GM19238 (cell line): ENCODE measurements at regions not wholly inside any gene's neighbourhood (a gene's known extent, or its start where the extent isn't known, plus 50 kb on each side); places are given as distances from the start of the nearest gene placed in this dataset.

ENCODE experiments used
- DNase-seq: peaks from one replicate; pipeline ENCODE4 v3.0.0; 2011; ENCODE audit warnings: low spot score; ENCODE audit not compliant: insufficient read length

DNA sequence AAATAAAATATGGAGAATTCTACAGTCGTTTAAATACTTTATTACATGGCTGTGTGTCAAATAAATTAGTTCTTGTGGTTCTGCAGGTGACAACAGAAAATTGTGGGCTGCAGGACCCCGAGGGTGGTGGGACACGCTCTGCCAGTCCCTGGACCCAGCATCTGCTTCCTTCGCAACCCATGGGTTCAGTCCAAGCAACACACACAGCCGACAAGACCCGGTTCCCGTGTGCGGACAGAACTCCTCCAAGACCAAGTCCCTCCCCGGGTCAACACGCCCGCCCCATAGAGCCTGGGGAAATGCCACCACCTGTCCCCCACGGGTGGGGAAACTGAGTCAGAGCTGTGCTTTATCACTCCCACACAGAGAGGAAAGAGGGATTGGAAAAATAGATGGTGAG is 238.9 kb downstream of the BRD1 start:
- DNase-seq = no peak

DNA sequence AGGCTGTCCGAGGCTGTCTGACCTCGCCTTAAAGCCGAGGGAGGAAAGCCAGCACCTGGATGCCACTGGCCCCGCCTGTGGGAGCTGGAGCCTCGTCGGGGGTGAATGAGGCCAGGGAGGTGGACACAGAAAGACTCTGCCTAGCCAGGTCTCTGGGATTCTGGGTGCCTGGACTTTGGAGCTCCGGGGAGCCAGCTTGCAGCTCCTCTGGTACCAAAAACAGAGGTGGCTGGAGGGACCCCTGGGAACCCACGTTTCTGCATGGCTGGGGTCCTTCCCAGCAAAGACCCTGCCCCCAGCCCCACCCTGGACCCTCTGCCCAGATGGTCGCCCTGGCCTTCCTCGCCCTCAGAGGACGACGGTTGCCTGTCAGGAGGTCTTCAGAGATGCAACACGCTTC is 239.7 kb downstream of the BRD1 start:
- DNase-seq = no peak

DNA sequence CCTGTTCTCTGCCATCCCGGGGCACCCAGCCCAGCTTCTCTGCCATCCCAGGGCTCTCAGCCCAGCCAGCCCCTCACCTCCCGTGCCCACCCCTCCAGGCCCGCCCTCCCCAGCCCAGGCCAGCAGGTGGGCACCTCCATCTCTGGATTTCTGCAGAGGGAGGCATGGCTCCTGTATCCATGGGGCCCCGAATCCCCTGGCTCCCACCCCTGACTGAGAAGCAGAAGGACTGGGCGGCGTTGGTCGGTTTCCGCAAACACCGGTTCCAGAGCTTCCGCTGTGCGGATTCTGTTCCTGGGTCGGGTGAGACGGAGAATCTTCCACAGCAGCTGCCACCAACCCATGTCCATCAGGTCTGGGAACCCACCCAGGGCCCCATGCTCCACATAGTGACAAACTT is 240.3 kb downstream of the BRD1 start:
- no peak for DNase-seq

DNA sequence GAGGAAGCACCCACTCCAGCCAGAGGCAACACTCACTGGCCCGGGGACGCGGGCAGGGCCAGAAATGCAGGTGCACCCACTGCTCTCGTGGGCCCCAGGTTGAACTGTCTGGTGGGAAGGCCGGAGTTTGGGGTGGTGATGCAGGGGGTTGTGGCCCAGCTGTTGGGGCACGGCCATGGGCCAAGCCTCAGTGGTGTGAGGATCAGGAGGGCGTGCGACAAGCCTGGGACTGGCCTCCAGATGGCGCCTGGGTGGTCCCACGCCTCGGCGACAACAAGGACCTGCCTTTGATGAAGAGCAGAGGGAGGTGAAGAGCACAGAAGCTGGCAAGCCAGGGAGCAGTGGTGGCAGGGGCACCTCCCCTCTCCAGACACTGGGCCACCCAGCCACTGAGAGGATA is 240.8 kb downstream of the BRD1 start:
- DNase-seq = no peak

DNA sequence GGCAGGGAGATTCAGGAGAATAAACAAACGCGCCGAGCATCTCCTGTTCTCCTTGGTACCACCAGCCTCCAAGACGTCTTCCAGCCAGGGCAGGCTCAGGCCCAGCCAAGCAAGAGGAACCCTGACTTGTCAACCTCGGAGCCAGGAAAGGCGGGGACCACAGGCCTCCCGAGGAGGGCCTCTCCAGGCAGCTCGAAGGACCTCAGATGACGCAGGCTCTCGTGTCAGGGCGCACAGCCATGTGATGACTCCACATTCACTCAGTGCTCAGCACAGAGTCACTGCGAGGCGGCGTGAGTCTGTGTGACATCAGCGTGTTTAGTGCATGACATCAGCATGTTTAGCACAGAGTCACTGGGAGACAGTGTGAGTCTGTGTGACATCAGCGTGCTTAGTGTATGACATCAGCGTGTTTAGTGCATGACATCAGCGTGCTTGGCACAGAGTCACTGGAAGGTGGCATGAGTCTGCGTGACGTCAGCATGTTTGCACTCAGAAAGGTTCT is 241.4 kb downstream of the BRD1 start:
- DNase-seq = no peak

DNA sequence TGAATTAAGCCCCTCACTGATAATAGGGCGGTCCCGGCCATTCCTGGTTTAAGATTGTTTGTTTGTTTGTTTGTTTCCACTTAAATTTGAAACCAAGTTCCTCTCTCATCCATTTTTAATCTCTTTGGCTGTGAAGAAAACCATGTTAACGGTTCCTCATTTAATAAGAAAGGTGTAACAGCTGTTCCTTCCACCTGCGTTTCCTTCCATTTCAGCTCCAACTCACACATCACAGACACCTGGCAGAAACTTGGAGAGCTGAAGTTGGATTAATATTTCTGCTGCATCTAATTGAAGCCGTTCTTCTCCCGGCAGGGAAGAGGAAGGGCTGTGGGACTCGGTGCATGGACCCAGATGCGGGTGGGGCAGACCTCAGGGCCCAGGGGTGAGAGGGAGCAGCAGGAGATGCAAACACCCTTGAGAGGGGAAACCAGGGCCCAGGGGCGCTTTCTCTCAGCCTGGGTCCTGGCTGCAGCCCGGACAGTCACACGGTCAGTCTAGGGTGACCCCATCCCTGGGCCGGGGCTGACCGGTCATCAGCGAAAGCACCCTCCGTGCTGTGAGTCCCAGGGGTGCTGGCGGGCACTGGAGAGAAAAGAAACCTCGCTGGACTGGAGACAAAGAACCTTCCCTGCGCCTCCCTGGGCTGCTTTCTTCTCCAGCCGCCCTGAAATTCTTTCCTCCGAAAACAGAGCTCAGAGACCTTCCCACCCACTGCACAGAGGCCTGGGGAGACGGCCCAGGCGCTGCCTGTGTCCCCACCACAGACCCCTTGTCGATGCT is 242.0 kb downstream of the BRD1 start:
- DNase-seq = no peak

DNA sequence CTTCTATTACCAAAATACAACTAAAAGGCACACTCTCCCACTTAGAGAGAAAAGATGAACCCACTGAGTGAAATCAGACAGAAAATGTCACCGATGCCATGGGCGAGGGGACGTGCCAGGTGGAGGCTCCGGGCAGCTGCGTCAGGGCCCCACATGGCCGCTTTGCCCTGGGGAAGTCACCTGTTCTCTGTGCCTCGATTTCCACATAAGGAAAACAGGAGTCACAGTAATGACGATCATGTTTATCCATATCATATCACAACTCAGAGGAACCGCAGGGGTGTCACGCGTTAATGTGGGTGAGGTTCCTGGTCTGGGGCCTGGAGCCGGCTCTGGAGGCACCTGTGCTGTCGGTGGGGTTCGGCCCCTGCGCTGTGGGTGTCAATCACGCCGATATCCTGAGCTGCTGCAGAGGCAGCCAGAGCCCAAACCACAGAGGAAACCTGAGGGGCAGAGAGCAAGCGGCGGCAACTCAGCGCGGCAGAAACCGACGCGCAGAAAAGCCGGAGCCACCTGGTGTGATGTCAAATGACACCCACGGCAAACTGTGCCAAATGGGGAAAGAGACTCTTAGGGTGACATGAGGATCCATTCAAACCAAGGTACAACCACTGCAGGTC is 243.7 kb downstream of the BRD1 start:
- no peak for DNase-seq

DNA sequence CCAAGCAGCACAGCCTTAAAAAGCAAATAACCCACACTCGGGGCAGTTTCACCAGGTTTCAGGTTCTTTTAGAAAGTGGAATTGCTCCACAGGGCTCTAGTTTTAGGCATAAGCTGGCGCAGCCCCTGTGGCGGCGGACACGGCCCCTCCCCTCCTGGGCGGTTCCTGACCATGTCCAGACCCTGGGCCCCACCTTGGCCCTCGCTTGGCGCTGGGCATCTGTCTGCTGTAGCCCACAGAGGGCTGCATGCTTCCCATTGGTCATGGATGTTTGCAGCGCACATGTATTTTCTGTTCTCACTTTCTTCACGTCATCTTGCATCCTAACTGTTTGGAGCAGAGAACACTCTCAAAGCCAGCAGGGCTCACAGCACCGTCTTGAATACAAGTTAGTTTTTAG is 244.3 kb downstream of the BRD1 start:
- DNase-seq = no peak

DNA sequence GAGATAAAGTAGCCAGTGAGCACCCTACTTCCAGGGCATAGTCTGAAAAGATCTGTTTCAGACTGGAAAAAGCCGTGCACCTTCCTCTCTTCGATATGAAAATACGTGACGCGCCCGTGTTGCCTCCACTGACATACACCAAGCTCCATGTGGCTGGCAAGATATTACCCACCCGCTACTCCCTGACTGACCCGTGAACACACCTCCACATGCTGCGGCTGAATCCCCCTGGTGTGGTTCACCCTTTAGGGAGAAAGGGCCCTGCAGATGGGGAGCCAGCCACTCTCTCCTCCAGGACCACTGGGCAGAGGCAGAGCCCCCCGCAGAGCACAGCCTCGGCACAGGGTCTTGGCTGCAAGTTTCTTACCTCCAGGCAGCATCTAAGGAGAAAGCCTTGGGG is 245.0 kb downstream of the BRD1 start:
- DNase-seq = no peak

DNA sequence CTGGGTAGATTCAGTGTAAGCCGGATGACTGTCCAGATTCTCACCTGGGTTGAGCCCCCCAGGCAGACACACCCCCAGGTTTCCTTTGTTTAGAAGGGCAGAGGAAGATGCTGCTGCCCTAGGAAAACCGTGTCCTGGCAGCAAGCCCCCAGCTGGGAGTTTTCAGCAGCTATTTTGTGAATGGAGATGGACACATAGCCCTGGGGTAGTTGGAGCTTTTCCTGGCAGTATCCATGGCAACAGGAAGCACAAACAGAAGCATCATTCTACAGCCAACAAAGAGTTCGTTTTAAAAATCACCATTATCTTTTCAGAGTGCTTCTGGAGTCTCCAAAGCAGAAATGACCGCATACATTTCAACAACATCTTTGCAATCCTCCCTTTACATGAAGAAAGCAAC is 245.5 kb downstream of the BRD1 start:
- DNase-seq = no peak

DNA sequence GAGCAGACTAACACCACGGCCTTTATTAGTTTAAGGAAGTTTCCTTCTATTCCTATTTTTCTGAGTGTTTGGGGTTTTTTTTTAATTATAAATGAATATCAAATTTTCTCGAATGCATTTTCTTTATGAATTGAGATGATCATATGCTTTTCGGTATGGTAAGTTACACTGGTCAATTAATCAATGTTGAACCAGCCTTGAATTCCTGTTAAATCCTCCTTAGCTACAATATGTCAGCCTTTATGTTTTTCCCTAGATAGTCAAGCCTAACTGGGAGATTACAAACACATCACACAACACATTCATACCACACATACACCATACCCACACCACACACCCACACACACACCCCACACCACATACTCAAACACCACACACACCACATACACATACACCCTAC is 247.6 kb downstream of the BRD1 start:
- no peak for DNase-seq

DNA sequence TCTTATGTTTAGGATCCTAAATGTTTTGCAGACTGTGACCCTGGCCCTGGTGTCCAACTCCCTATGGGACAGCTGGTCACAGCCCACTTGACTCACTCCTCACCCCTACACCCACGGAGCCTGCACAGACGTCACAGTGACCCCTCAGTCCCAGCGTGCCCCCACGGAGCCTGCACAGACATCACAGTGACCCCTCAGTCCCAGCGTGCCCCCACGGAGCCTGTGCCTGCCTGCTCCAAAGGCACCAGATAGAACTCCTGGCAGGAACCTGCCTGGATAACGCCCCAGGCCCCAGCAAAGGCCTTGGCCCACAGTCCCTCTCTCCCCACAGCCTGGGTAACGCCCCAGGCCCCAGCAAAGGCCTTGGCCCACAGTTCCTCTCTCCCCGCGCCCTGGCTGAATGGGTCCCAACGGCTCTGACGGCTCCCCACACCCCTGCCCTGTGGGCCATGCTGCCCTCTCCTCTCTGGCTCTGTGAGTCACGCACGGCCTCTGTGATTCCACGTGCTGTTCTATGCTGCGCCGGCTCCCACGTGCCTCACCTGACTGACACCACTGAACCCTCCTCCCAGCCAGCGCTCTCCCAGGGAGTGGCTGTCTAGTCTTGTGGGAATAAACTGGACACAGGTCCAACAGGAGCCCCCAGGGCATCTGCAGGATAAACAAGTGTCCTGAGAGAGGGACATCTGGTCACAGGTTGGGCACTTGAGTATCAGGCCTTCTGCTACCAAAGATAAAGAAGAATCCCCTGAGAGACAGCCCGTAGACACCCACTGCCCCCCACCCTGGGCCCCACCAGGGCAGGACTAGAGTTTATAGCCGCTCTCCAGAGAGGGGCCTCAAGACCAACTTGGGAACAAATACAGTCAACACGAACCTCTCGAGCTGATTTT is 250.3 kb downstream of the BRD1 start:
- no peak for DNase-seq

DNA sequence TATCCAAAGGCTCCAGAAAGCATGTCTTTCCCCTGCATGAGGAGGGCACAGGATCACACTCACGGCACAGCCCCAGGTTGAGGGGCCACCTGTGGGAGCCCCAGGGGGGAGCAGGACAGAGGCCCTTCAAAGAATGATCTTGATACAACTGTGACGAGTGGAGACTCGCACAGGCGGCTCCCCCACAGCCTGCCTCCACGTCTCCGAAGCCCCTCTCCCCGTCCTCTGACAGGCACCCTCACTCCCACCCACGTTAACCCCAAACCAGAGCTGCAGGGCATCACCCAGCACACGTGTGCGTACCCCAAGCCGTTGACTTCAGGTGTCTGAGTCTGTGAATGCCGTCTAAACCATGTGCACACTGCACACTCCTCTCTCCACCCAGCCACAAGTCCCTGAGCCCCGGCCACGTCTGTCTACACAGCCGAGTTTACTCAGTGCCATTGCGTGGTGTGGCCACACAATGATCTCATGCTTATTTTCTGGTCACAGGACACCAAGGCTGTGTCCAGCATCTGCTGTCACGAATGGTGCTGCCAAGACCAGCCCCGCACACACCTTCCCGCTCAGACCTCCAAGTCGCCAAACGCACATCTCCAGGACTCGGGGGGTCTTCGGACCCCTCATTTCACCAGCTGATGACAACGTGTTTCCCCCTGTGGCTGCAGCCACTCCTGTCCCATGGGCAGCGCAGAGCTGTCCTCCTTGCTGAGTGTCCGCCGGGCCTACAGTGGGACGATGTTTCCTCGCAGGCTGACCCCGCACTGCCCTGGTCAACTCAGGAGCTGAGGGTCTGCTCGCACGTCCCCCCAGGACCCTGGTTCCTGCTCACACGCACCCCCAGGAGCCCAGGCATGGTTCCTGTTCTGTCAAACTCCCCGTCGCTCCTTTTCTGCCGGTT is 251.2 kb downstream of the BRD1 start:
- no peak for DNase-seq

DNA sequence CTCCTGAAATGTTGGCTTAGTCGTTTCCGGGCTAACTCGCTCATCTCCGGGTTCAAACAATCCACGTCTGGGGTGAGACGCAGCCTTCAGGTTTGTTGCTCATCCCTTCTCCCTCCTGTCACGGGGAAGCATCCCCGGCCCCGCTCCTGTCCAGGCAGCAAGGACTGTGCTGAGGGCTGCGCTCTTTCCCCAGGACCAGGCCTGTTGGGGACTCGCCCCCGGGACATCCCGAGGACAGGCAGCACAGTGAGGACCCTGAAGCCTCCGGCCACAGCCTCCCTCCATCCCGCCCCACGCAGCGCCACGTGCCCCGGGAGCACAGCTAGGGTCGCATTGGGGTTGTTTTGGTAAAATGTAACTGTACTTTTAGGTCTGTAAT is 252.0 kb downstream of the BRD1 start:
- no peak for DNase-seq

DNA sequence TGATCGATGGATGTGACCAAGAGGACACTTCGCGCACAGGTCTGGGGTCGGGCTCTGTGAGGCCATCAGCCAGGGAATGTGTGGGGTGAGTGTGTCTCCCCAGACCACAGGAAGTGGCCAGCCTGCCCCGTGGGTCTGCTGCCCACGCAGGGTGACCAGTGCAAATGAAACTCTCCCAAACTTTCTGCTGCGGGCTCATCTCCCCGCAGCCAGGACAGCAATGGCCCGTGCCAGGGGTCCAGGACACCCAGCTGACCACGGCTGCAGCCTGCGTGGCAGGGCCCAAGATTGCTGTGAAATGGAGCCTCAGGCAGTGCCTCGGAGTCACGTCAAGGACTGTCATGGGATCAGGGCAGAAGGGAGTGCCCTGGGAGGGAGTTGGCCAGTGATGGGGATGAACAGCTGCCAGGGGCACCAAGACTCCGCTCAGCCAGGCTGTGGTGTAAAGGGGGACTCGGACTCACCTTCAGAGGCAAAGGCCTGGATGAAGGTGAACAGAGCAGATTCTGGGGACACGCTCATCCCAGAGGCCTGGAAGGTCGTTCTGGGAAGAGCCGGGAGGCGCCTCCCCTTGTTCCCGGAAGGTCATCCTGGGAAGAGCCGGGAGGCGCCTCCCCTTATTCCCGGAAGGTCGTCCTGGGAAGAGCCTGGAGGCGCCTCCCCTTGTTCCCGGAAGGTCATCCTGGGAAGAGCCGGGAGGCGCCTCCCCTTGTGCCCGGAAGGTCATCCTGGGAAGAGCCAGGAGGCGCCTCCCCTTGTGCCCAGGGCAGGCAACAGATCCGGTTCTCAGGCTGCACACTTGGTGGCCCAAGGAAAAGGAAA is 252.6 kb downstream of the BRD1 start:
- no peak for DNase-seq

DNA sequence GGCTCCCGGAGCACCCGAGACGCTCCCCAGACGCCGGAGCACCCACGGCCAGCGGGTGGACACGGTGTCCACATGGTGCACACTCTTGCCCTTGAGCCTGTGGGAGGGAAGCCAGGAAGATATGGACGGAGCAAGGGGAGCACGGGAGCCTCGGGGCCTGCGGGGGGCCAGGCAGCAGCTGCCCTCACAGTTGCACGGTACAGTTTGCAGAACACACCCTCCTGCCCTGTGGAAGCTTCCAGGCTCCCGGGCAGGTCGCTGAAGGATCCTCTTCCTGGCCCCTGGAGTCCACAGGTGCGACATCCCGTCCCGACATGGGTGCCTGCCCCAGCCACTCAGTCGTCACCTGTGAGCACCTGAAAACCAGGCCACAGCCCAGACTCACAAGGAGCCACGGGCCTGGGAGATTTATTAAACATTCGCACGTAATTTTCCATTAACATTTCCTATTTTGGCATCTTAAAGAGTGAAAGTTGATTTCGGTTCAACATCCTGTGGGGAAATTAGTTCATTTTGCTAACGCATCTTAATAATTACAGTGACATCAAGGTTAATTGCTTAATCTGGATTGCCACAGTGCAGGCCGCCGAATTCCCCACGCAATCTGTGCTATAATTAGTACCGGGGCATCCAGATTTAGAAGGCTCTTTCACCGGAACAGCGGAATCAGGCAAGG is 253.3 kb downstream of the BRD1 start:
- no peak for DNase-seq

DNA sequence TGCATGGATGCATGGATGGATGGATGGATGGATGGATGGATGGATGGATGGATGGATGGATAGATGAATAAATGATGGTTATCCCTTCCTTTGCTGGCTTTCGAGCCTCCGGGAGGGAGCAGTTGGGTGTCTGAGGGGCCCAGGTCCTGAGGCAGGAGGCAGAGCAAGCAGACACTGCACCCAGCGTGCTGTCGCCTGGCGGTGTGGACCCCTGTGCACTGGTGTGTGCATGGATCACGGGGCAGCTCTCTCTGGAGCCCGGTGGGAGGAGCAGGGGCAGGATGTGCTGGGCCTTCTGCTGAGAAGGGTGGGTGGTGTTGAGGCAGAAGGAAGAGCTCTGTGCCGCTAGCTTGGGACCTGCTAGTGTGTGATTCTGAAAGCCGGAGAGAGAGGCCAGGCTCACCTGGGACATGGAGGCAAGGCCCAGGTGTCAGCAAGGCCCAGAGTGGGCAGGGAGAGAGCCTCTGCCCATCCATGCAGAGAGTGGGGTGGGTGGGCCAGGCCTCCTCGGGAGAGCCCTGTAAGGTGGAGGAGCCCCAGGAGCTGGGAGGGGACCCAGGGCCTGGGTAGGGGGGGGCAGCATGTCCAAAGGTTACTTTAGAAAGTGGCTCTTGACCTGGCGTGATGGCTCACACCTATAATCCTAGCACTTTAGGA is 254.4 kb downstream of the BRD1 start:
- no peak for DNase-seq

DNA sequence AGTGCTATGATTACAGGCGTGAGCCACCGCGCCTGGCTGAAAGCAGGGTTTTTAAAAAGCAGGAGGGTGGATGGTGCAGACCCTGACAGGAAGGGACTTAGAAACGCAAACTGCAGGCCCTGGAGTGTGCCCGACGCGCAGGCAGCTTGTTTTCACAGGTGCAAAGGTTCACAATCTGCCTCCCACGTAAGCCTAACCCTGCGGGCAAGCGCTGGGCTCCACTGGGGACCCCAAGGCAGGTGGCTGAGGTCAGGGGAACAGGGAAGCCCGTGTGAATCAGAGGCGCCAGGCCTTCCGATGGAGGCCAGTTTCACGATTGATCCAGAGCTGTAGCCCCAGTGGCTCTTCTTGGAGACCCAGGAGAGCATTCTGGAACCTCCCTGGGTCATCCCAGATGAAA is 256.3 kb downstream of the BRD1 start:
- DNase-seq = no peak
